ENCODE measurements at regions not wholly inside any gene's neighbourhood (a gene's known extent, or its start where the extent isn't known, plus 50 kb on each side); places are given as distances from the start of the nearest gene placed in this dataset.

- H3K27me3 ChIP-seq (ENCODE audit: insufficient read depth, low read length), result no peaks in the 10 kb centered on the region
- H3K56ac ChIP-seq (ENCODE audit: insufficient read length, low read depth, low read length), result no peak overlapping the region
- H3K23ac ChIP-seq (ENCODE audit: insufficient read length, low read depth, low read length), result no peak overlapping the region
- H2BK120ac ChIP-seq (ENCODE audit: low read depth, low read length, poor library complexity, severe bottlenecking), result no peak overlapping the region
- no peak overlapping the region for H3K9ac ChIP-seq (ENCODE audit: extremely low read depth, insufficient read length, low read length)
- no peaks in the 10 kb centered on the region for H3K79me1 ChIP-seq (ENCODE audit: insufficient read depth, low read depth, low read length, poor library complexity, severe bottlenecking)
- DNase-seq, result no peak
- Mint-ChIP-seq H3K4me1 (peaks cover 16 to 19% of the 10 kb centered on the region in 2 experiments), H3K27me3 (ENCODE audit: low read depth) (peaks cover 1% of the 10 kb centered on the region; the same call in 1 of the 2 replicates), H3K4me3 (no peak overlapping the region), H3K9me3 (peaks cover 0 to 3% of the 10 kb centered on the region in 2 experiments; a peak in 2 of 5 replicates), H3K27ac (no peak overlapping the region), H3K36me3 (ENCODE audit: insufficient read depth in 1 of 3, low read depth in 3 of 3) (peaks cover 0 to 7% (median 0%) of the 10 kb centered on the region in 3 experiments; a peak in 3 of 7 replicates)
- no peak overlapping the region for H4K91ac ChIP-seq (ENCODE audit: insufficient read length, low read depth, low read length)
- H3K4me1 ChIP-seq (ENCODE audit: insufficient read depth, low read length), result no peaks in the 10 kb centered on the region
- no peak overlapping the region for H3K4me2 ChIP-seq (ENCODE audit: insufficient read depth, insufficient read length, low read length)
- no peak for TF ChIP-seq CTCF (conservative IDR thresholded peaks at IDR 0.05)
- no peak overlapping the region for H2BK20ac ChIP-seq (ENCODE audit: low read depth, low read length, poor library complexity, severe bottlenecking)
- H2AK5ac ChIP-seq (ENCODE audit: insufficient read length, low read length), result no peak overlapping the region
- H4K5ac ChIP-seq (ENCODE audit: insufficient read length, low read depth, low read length), result no peak overlapping the region
- no peak overlapping the region for H3K18ac ChIP-seq (ENCODE audit: insufficient read length, low read depth, low read length)
- H3K79me2 ChIP-seq (ENCODE audit: insufficient read depth, low read length), result no peaks in the 10 kb centered on the region
- H3K23me2 ChIP-seq (ENCODE audit: insufficient read length, low read depth, low read length, poor library complexity, severe bottlenecking), result no peaks in the 10 kb centered on the region
- H2AFZ ChIP-seq (ENCODE audit: low read length), result no peak overlapping the region
- no peak overlapping the region for H4K8ac ChIP-seq (replicated peaks; ENCODE audit: insufficient read length, low read depth, low read length)
- no peaks in the 10 kb centered on the region for H3K9me3 ChIP-seq (ENCODE audit: control insufficient read depth, low read depth, low read length)
- H2BK12ac ChIP-seq (ENCODE audit: insufficient read length, low read depth, low read length), result no peak overlapping the region
- H4K20me1 ChIP-seq (ENCODE audit: control insufficient read depth, insufficient read depth, insufficient read length), result no peaks in the 10 kb centered on the region
- no peak overlapping the region for H2BK5ac ChIP-seq (ENCODE audit: insufficient read length, low read length)
- no peak overlapping the region for H3K14ac ChIP-seq (ENCODE audit: insufficient read depth, low read length)
- no peak overlapping the region for H3T11ph ChIP-seq (ENCODE audit: low read length)
- no CpG with 5 or more reads among the region's 2 CpGs for WGBS (ENCODE audit: extremely low coverage, insufficient read length, low lambda C conversion rate)
- H3K4ac ChIP-seq (ENCODE audit: low read depth, low read length), result no peak overlapping the region
- H2BK15ac ChIP-seq (ENCODE audit: low read depth, low read length), result no peak overlapping the region
- H3K27ac ChIP-seq (ENCODE audit: insufficient read length, low read depth, low read length), result no peak overlapping the region
Observed at GRCh38 chr9:117496307-117496706, 81.5 kb upstream of the ASTN2 start.
